ENCODE measurements at regions not wholly inside any gene's neighbourhood (a gene's known extent, or its start where the extent isn't known, plus 50 kb on each side); places are given as distances from the start of the nearest gene placed in this dataset.

DNA sequence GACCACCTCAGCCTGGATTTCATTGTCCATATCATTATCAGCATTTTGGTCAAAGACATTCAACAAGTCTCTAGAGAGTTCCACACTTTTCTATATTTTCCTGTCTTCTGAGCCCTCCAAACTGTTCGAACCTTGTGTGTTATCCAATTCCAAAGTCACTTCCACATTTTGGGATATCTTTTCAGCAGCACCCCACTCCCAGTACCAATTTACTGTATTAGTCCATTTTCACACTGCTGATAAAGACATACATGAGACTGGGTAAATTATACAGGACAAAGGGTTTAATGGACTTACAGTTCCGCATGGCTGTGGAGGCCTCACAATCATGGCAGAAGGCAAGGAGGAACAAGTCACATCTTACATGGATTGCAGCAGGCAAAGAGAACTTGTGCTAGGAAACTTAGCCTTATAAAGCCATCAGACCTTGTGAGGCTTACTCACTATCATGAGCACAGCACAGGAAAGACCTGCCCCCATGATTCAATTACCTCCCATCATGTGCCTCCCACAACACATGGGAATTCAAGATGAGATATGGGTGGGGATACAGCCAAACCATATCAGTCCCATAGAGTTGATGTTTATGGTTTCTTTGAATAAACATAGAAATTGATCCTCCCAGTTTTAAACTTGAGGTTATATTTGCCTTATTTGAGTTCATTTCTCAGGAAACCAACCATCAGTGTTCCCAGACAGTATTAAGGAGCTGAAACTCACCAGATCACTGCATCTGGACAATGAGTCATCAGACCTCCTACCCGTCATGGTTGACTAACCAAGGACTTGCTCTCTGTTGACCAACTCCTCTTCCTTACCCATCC is 322.7 kb upstream of the DUSP10 start:
- TF ChIP-seq, protein P1, sequence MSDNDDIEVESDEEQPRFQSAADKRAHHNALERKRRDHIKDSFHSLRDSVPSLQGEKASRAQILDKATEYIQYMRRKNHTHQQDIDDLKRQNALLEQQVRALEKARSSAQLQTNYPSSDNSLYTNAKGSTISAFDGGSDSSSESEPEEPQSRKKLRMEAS (IDR thresholded peaks at IDR 0.05), result no peak
- no peak for TF ChIP-seq SIRT6 (IDR thresholded peaks at IDR 0.05; ENCODE audit: low read length)

Data from H1 (cell line).